HCEC 1CT (cell line): ENCODE measurements at regions not wholly inside any gene's neighbourhood (a gene's known extent, or its start where the extent isn't known, plus 50 kb on each side); places are given as distances from the start of the nearest gene placed in this dataset.

Source experiments
- DNase-seq: peaks from one replicate; pipeline ENCODE4 v3.0.0-alpha.2; 2017

GRCh38 chr20:48433178-48433577, 394.6 kb downstream of the PREX1 start:
- DNase-seq = no peak

GRCh38 chr20:48432494-48432832, 395.3 kb downstream of the PREX1 start:
- no peak for DNase-seq

GRCh38 chr20:48431653-48432493, 395.9 kb downstream of the PREX1 start:
- DNase-seq = no peak

- DNase-seq = no peak
These were observed 401.2 kb downstream of the PREX1 start for GRCh38 chr20:48426630-48427029.

- DNase-seq = no peak
These were observed 401.8 kb downstream of the PREX1 start for GRCh38 chr20:48425817-48426612.

- DNase-seq = no peak
These were observed 402.5 kb downstream of the PREX1 start for GRCh38 chr20:48425321-48425720.

- no peak for DNase-seq
These were observed 405.4 kb downstream of the PREX1 start for GRCh38 chr20:48422242-48422960.

- DNase-seq = no peak
These were observed 406.3 kb downstream of the PREX1 start for GRCh38 chr20:48421547-48421946.

GRCh38 chr20:48420176-48420575, 407.6 kb downstream of the PREX1 start:
- DNase-seq = no peak

- no peak for DNase-seq
These were observed 408.6 kb downstream of the PREX1 start for GRCh38 chr20:48419173-48419572.

- no peak for DNase-seq
These were observed 411.8 kb downstream of the PREX1 start for GRCh38 chr20:48416002-48416401.

GRCh38 chr20:48414786-48415185, 413.0 kb downstream of the PREX1 start:
- no peak for DNase-seq

GRCh38 chr20:48411919-48412522, 415.8 kb downstream of the PREX1 start:
- DNase-seq = no peak

GRCh38 chr20:48411245-48411644, 416.6 kb downstream of the PREX1 start:
- no peak for DNase-seq

- DNase-seq = no peak
These were observed 418.7 kb downstream of the PREX1 start for GRCh38 chr20:48409055-48409615.

- no peak for DNase-seq
These were observed 420.1 kb downstream of the PREX1 start for GRCh38 chr20:48407710-48408109.

- no peak for DNase-seq
These were observed 420.9 kb downstream of the PREX1 start for GRCh38 chr20:48406912-48407340.

GRCh38 chr20:48406498-48406897, 421.3 kb downstream of the PREX1 start:
- no peak for DNase-seq

- DNase-seq = no peak
These were observed 421.9 kb downstream of the PREX1 start for GRCh38 chr20:48405909-48406308.

GRCh38 chr20:48404598-48404997, 423.2 kb downstream of the PREX1 start:
- DNase-seq = no peak

- no peak for DNase-seq
These were observed 424.5 kb downstream of the PREX1 start for GRCh38 chr20:48403167-48403761.

GRCh38 chr20:48401359-48401758, 426.4 kb downstream of the PREX1 start:
- DNase-seq = no peak
